Spleen (tissue), 11 donors: ENCODE measurements at regions not wholly inside any gene's neighbourhood (a gene's known extent, or its start where the extent isn't known, plus 50 kb on each side); places are given as distances from the start of the nearest gene placed in this dataset.

ENCODE experiments used
- DNase-seq: peaks from one replicate; pipeline ENCODE4 v3.0.0-alpha.2; 2020
- H3K27ac ChIP-seq, 8 donors: fragments of 200-600 bp; sonication (generic) in 7 of 8; 1 replicate in 4 of 8; 2 replicates in 4 of 8; pipeline versions ENCODE4 v1.5.0 to v1.8.0; 2016 to 2021; ENCODE audit warnings: inconsistent platforms in 4 of 8, mild to moderate bottlenecking in 4 of 8, moderate library complexity in 1 of 8
- H3K27me3 ChIP-seq, 7 donors: fragments of 200-600 bp; sonication (generic) in 6 of 7; replicated peaks in 1 of 7; 1 replicate in 4 of 7; 2 replicates in 3 of 7; pipeline versions ENCODE4 v1.5.0 to v1.8.0; 2016 to 2021; ENCODE audit warnings: inconsistent platforms in 3 of 7, mild to moderate bottlenecking in 1 of 7
- H3K36me3 ChIP-seq, 6 donors: fragments of 200-600 bp; sonication (generic) in 5 of 6; 1 replicate in 4 of 6; 2 replicates in 2 of 6; pipeline versions ENCODE4 v1.5.0 to v1.8.0; 2016 to 2021; ENCODE audit warnings: inconsistent platforms in 2 of 6
- H3K4me1 ChIP-seq, 6 donors: fragments of 200-600 bp; sonication (generic) in 5 of 6; 1 replicate in 3 of 6; 2 replicates in 3 of 6; pipeline versions ENCODE4 v1.5.0 to v1.8.0; 2016 to 2021; ENCODE audit warnings: inconsistent platforms in 3 of 6
- H3K4me3 ChIP-seq, 8 donors: fragments of 200-600 bp; sonication (generic) in 7 of 8; 1 replicate in 4 of 8; 2 replicates in 4 of 8; pipeline versions ENCODE4 v1.5.0 to v1.8.0; 2016 to 2021; ENCODE audit warnings: inconsistent platforms in 4 of 8, mild to moderate bottlenecking in 4 of 8, moderate library complexity in 2 of 8
- H3K9me3 ChIP-seq, 8 donors: fragments of 200-600 bp; sonication (generic) in 7 of 8; 1 replicate in 4 of 8; 2 replicates in 4 of 8; pipeline versions ENCODE4 v1.5.0 to v1.8.0; 2016 to 2021; ENCODE audit warnings: inconsistent platforms in 4 of 8
- CTCF ChIP-seq, 11 experiments: fragments of 200-600 bp in 7 of 11; fragments of 450-650 bp in 4 of 11; sonication (generic) in 4 of 11; IDR thresholded peaks in 8 of 11; conservative IDR thresholded peaks in 3 of 11; 1 replicate in 7 of 11; 2 replicates in 4 of 11; pipeline versions ENCODE4 v1.4.0 to v1.8.0; 2016 to 2021; ENCODE audit warnings: antibody characterized with exemption in 11 of 11, inconsistent platforms in 4 of 11, mild to moderate bottlenecking in 1 of 11
- POLR2A ChIP-seq, 3 donors: fragments of 450-650 bp; IDR thresholded peaks; one replicate each; pipeline ENCODE4 v1.5.1; 2017; ENCODE audit warnings: antibody characterized with exemption in 3 of 3, mild to moderate bottlenecking in 1 of 3
- POLR2AphosphoS5 ChIP-seq, 3 donors: sonication (generic); formaldehyde crosslinking; IDR thresholded peaks; one replicate each; pipeline ENCODE4 v1.5.1; 2017; ENCODE audit warnings: antibody characterized with exemption in 3 of 3
- WGBS, 5 donors: extraction: QIAGEN DNeasy Blood & Tissue Kit in 3 of 5; methylation state at CpG; one replicate each; pipeline versions ENCODE4 v1.1.5 to v1.1.7; 2013 to 2018; 5-methylcytosine and 5-hydroxymethylcytosine counted together
- intact Hi-C: fragments of 100-400 bp; cut with DNase I; formaldehyde crosslinking; loops from one replicate; pipeline ENCODE4 v1.15.0; 2023; ENCODE audit warnings: low total_unique reads
- donor health status: healthy with polysubstance abuse.
- donor health status: DM: no; HTN: no; CAD: no; lungs with moderate emphysema.
- donor health status: DM: no; HTN: no; CAD: no.
- donor health status: Bipolar disorder and iron deficiency.
- donor health status: healthy.
- donor health status: DM: no; HTN: no; CAD: no.
- donor health status: DM: yes; HTN: yes; CAD: no.

GRCh38 chr11:112369916-112370315 lies 109.3 kb upstream of the PLET1 start:
- TF ChIP-seq POLR2A (IDR thresholded peaks at IDR 0.05), result no peak
- no peak for TF ChIP-seq POLR2AphosphoS5 (IDR thresholded peaks at IDR 0.05)
- no peak for TF ChIP-seq CTCF (IDR thresholded peaks at IDR 0.05 in 8 of 11, conservative IDR thresholded peaks at IDR 0.05 in 3 of 11)
- no peaks in the 10 kb centered on the region for H3K27me3 ChIP-seq
- no peak for DNase-seq
- H3K4me1 ChIP-seq, result no peaks in the 10 kb centered on the region
- no peak overlapping the region for H3K27ac ChIP-seq
- 54 to 82% (median 70%) methylated on average over 5 of the region's 5 CpGs for WGBS, 5 donors
- peaks cover 0 to 8% (median 0%) of the 10 kb centered on the region in 6 donors for H3K36me3 ChIP-seq
- intact Hi-C loops, result no loop called here
- H3K4me3 ChIP-seq, result no peak overlapping the region
- no peaks in the 10 kb centered on the region for H3K9me3 ChIP-seq

GRCh38 chr11:112374486-112375140 lies 114.0 kb upstream of the PLET1 start:
- H3K27me3 ChIP-seq, result no peaks in the 10 kb centered on the region
- no peak for DNase-seq
- H3K27ac ChIP-seq, result no peak overlapping the region
- H3K4me3 ChIP-seq, result no peak overlapping the region
- no peaks in the 10 kb centered on the region for H3K4me1 ChIP-seq
- 86 to 93% (median 87%) methylated on average over 9 of the region's 9 CpGs for WGBS, 5 donors
- intact Hi-C loops, result no loop called here
- no peaks in the 10 kb centered on the region for H3K9me3 ChIP-seq
- TF ChIP-seq POLR2AphosphoS5 (IDR thresholded peaks at IDR 0.05) (no peak), CTCF (IDR thresholded peaks at IDR 0.05 in 8 of 11, conservative IDR thresholded peaks at IDR 0.05 in 3 of 11) (no peak), POLR2A (IDR thresholded peaks at IDR 0.05) (no peak)
- H3K36me3 ChIP-seq, result no peaks in the 10 kb centered on the region

GRCh38 chr11:112377946-112378345 lies 117.3 kb upstream of the PLET1 start:
- WGBS, 5 donors, result 84 to 93% (median 87%) methylated on average over 4 of the region's 4 CpGs
- Histone ChIP-seq H3K27me3 (no peaks in the 10 kb centered on the region), H3K4me3 (no peak overlapping the region), H3K27ac (no peak overlapping the region), H3K9me3 (no peaks in the 10 kb centered on the region), H3K4me1 (no peaks in the 10 kb centered on the region), H3K36me3 (no peaks in the 10 kb centered on the region)
- intact Hi-C loops, result no loop called here
- no peak for DNase-seq
- TF ChIP-seq CTCF (IDR thresholded peaks at IDR 0.05 in 8 of 11, conservative IDR thresholded peaks at IDR 0.05 in 3 of 11) (no peak), POLR2A (IDR thresholded peaks at IDR 0.05) (no peak), POLR2AphosphoS5 (IDR thresholded peaks at IDR 0.05) (no peak)

- intact Hi-C loops, result no loop called here
- Histone ChIP-seq H3K4me1 (no peaks in the 10 kb centered on the region), H3K27ac (no peak overlapping the region), H3K36me3 (no peaks in the 10 kb centered on the region), H3K27me3 (no peaks in the 10 kb centered on the region), H3K9me3 (peaks cover 0 to under 1% (median 0%) of the 10 kb centered on the region in 8 donors), H3K4me3 (no peak overlapping the region)
- DNase-seq, result no peak
- no peak for TF ChIP-seq POLR2AphosphoS5 (IDR thresholded peaks at IDR 0.05)
- TF ChIP-seq CTCF (IDR thresholded peaks at IDR 0.05 in 8 of 11, conservative IDR thresholded peaks at IDR 0.05 in 3 of 11), result no peak
- TF ChIP-seq POLR2A (IDR thresholded peaks at IDR 0.05), result no peak
- 90 to 97% (median 94%) methylated on average over 9 of the region's 9 CpGs for WGBS, 5 donors
These were observed 119.8 kb upstream of the PLET1 start for GRCh38 chr11:112380464-112380863.
